GM12873 (cell line): ENCODE measurements at regions not wholly inside any gene's neighbourhood (a gene's known extent, or its start where the extent isn't known, plus 50 kb on each side); places are given as distances from the start of the nearest gene placed in this dataset.

Source experiments
- TF ChIP-seq, protein P1 (sequence below): IDR thresholded peaks from 2 replicates; pipeline ENCODE4 v1.5.1; 2012; ENCODE audit warnings: low read depth, mild to moderate bottlenecking, moderate library complexity, low read length, control low read depth; ENCODE audit not compliant: insufficient read depth; ENCODE audit errors: missing control alignments

DNA sequence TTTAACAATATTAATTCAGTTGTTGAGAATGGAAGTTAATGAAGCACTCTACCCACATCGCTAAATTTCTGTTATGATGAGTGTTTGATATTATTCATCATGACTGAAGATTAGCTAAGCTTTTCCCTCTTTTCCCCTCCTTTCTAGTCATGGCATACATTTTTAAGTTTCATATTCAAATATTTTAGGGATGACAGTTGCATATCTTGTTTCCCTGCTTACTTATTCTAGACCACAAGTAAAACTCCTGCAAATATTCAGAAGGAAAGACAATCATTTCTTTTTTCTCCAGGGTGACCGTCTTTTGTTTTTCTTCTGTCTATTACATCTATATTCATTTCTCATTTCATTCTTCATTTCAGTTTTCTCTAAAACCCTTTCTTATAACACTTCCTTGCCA, 906.0 kb downstream of the ADGRL2 start:
- TF ChIP-seq, protein P1, sequence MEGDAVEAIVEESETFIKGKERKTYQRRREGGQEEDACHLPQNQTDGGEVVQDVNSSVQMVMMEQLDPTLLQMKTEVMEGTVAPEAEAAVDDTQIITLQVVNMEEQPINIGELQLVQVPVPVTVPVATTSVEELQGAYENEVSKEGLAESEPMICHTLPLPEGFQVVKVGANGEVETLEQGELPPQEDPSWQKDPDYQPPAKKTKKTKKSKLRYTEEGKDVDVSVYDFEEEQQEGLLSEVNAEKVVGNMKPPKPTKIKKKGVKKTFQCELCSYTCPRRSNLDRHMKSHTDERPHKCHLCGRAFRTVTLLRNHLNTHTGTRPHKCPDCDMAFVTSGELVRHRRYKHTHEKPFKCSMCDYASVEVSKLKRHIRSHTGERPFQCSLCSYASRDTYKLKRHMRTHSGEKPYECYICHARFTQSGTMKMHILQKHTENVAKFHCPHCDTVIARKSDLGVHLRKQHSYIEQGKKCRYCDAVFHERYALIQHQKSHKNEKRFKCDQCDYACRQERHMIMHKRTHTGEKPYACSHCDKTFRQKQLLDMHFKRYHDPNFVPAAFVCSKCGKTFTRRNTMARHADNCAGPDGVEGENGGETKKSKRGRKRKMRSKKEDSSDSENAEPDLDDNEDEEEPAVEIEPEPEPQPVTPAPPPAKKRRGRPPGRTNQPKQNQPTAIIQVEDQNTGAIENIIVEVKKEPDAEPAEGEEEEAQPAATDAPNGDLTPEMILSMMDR = no peak

DNA sequence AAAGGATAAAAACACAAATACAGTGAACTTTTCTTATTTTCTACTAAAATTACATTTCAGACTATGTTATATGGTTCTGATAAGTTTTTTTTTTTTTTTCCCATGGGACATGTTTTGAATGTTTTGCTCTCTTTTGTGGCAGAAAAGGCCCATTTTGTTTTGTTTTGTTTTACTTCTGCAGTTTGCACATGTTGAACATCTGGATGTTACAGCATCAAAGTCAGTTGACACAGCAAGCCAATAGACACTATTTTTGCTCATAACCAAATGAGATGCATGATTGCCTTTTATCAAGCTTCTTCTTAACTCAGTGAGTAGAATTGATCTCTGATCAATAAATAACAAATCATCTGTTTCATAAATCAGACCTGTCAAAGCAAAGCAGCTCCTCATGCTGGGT, 904.2 kb downstream of the ADGRL2 start:
- TF ChIP-seq, protein P1 = no peak

DNA sequence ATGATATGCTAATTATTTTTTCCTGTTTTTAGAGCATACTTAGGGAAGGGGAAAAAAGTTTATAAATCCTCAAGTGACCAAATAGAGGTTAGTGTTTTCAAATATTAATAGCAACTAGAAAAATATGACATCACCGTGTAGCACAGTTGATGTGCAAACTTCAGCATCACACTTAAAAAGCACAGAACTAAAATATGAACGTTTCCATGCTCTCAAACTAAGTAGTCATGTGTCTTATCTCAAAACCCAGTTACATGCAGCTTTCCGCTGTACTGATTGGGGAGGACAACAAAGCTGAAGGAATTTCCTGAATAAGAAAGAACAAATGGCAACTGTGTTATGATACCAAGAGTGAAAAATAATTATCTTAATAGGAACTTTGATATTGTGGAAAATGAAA, 903.7 kb downstream of the ADGRL2 start:
- TF ChIP-seq, protein P1 = no peak

DNA sequence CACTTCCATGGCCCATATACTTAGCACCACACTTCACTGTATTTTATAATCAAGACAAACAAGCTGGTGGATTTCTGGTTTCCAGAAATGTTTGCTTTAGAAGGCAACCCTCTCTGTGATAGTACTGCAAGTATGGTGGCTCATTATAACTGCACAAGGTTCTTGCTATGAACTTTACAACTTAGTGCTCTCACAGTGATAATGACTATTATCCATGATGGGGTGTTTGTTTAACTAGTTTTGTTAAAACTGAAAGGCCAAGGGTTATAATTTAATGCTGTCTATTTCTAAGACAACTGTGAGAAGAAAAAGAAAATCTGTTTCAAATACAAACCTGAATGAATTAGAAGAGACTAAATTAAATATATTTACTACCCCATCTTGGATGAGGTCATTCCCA, 903.2 kb downstream of the ADGRL2 start:
- TF ChIP-seq, protein P1 = no peak

DNA sequence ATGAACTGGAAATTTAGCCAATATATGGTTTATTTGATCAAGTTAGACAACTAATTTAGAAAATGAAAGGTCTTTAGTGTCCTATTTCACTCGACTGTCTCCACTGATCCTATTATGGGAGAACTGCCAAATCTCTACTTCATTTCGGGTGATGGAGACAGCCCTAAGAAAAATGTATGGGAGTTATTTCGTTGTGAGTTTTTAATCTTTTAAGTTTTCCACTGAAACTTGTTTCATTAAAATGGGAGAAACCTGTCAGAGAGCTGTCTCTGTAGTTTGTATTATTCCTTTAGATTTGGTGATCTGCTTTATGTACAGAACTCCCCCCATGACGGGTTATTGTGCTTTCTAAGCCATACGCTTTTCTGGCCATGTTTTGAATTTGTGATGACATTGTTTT, 899.7 kb downstream of the ADGRL2 start:
- TF ChIP-seq, protein P1 = no peak

DNA sequence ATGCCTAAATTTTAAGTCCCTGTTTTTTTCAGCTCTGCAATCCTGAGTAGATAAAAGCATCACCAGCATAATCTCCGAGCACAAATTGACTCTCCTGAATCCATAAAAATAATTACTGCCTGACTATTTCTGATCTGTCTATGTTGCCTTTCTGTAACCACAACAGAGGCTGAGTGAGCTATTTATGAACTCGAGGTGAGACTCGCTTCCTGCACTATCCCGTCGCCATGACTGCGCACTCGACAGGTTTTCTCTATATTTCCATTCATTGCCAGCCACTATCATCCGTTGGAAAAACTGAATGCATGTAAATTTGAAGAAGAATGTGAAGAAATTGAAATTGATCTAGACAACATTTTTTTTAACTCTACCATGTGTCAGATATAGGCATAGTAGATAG, 897.2 kb downstream of the ADGRL2 start:
- TF ChIP-seq, protein P1 = no peak

DNA sequence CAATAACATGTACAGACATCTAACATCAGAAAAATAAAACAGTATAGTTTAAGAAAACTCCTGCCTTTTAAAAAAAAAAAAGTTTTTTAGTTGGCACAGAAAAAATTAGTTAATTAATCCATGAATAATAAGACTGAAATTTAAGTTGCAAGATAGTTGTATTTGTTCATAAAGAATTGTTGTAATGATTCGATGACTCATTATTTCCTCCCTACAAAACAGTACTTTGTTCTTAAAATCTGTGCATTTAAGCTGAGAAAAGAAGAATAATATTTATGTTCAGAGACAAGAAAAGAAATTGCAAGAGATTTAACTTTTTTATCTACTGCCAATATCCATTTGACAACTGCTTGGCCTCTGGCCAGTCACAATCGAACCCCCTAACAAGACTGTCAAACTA, 894.7 kb downstream of the ADGRL2 start:
- TF ChIP-seq, protein P1 = no peak
